IMR-90 (cell line): ENCODE measurements at regions not wholly inside any gene's neighbourhood (a gene's known extent, or its start where the extent isn't known, plus 50 kb on each side); places are given as distances from the start of the nearest gene placed in this dataset.

Source experiments
- ATAC-seq: fragments of 200-7000 bp; cut with Tn5 transposase; 2 replicates; pipeline ENCODE4 v1.9.1; 2020; ENCODE audit warnings: low read depth, mild to moderate bottlenecking, moderate library complexity
- BruUV-seq: library from RNA; stranded (reverse); fragments of 400-500 nt; replicated peaks from 2 replicates; lab custom pipeline; 2021; lab: Mats Ljungman, UMichigan
- CTCF ChIA-PET: fragments of 300-600 bp; formaldehyde crosslinking; extraction: SDS; loops from one replicate; lab custom pipeline; 2021; ENCODE audit warnings: antibody characterized with exemption; lab: Yijun Ruan, JAX
- POLR2A ChIA-PET: fragments of 300-600 bp; sonication (Branson Sonifier 250); formaldehyde crosslinking; loops from one replicate; lab custom pipeline; 2022; ENCODE audit warnings: antibody characterized with exemption; ENCODE audit not compliant: unreplicated experiment; lab: Charles Lee
- DNase-seq: peaks from one replicate; pipeline ENCODE4 v3.0.0; 2013
- H2AFZ ChIP-seq: replicated peaks from 2 replicates; pipeline ENCODE3; 2013; ENCODE audit warnings: low read length, mild to moderate bottlenecking; ENCODE audit not compliant: poor library complexity
- H2AK5ac ChIP-seq: 2 replicates; pipeline ENCODE4 v1.6.1; 2013; ENCODE audit warnings: low read depth, low read length, inconsistent platforms
- H2AK9ac ChIP-seq: replicated peaks from 2 replicates; pipeline ENCODE3; 2013; ENCODE audit warnings: mild to moderate bottlenecking, low read depth, low read length, moderate library complexity; ENCODE audit not compliant: poor library complexity
- H2BK120ac ChIP-seq: 2 replicates; pipeline ENCODE4 v1.6.1; 2013; ENCODE audit warnings: low read depth, low read length, inconsistent platforms
- H2BK15ac ChIP-seq: 3 replicates; pipeline ENCODE4 v1.6.1; 2013; ENCODE audit warnings: low read depth, low read length, inconsistent platforms
- H2BK20ac ChIP-seq: 2 replicates; pipeline ENCODE4 v1.6.1; 2013; ENCODE audit warnings: low read depth, mild to moderate bottlenecking, inconsistent platforms, low read length, moderate library complexity
- H2BK5ac ChIP-seq: 2 replicates; pipeline ENCODE4 v1.6.1; 2013; ENCODE audit warnings: mild to moderate bottlenecking, low read depth, low read length, inconsistent platforms; ENCODE audit not compliant: poor library complexity, severe bottlenecking
- H3K14ac ChIP-seq: replicated peaks from 2 replicates; pipeline ENCODE4 v1.6.1; 2013; ENCODE audit warnings: low read depth, low read length, inconsistent platforms
- H3K18ac ChIP-seq: 2 replicates; pipeline ENCODE4 v1.6.1; 2013; ENCODE audit warnings: low read depth, low read length, control low read depth
- H3K23ac ChIP-seq: 2 replicates; pipeline ENCODE4 v1.6.1; 2013; ENCODE audit warnings: low read depth, low read length, inconsistent platforms
- H3K27ac ChIP-seq: 2 replicates; pipeline ENCODE4 v1.5.1; 2013; ENCODE audit warnings: mild to moderate bottlenecking, control low read depth, low read length; ENCODE audit not compliant: insufficient read depth
- H3K27me3 ChIP-seq: 2 replicates; pipeline ENCODE4 v1.6.1; 2013; ENCODE audit warnings: low read length; ENCODE audit not compliant: control insufficient read depth, insufficient read depth
- H3K36me3 ChIP-seq: 2 replicates; pipeline ENCODE4 v1.6.1; 2013; ENCODE audit warnings: low read length, mixed read lengths; ENCODE audit not compliant: control insufficient read depth, insufficient read depth
- H3K4ac ChIP-seq: 2 replicates; pipeline ENCODE4 v1.6.1; 2013; ENCODE audit warnings: low read depth, low read length, inconsistent platforms
- H3K4me1 ChIP-seq: 2 replicates; pipeline ENCODE4 v1.6.1; 2013; ENCODE audit warnings: low read length, mixed read lengths; ENCODE audit not compliant: control insufficient read depth, insufficient read depth
- H3K4me2 ChIP-seq: 2 replicates; pipeline ENCODE4 v1.6.1; 2013; ENCODE audit warnings: low read depth, mild to moderate bottlenecking, control low read depth, low read length, moderate library complexity
- H3K4me3 ChIP-seq: 2 replicates; pipeline ENCODE4 v1.5.1; 2013; ENCODE audit warnings: low read depth, mild to moderate bottlenecking, control low read depth, low read length, moderate library complexity; ENCODE audit not compliant: insufficient read depth
- H3K56ac ChIP-seq: 2 replicates; pipeline ENCODE4 v1.6.1; 2013; ENCODE audit warnings: low read length, inconsistent platforms; ENCODE audit not compliant: insufficient read depth; ENCODE audit errors: extremely low read depth
- H3K79me1 ChIP-seq, 2 experiments: 2 replicates each; pipeline ENCODE4 v1.6.1; 2013; ENCODE audit warnings: low read length in 2 of 2, inconsistent platforms in 1 of 2, low read depth in 1 of 2
- H3K9ac ChIP-seq: 2 replicates; pipeline ENCODE4 v1.6.1; 2013; ENCODE audit warnings: low read depth, low read length, control low read depth
- H3K9me1 ChIP-seq: 2 replicates; pipeline ENCODE4 v1.6.1; 2013; ENCODE audit warnings: low read length, inconsistent platforms; ENCODE audit not compliant: insufficient read depth
- H3K9me3 ChIP-seq: 2 replicates; pipeline ENCODE4 v1.6.1; 2013; ENCODE audit warnings: low read length; ENCODE audit not compliant: control insufficient read depth, insufficient read depth
- H4K20me1 ChIP-seq: 2 replicates; pipeline ENCODE4 v1.6.1; 2013; ENCODE audit warnings: low read length, inconsistent platforms; ENCODE audit not compliant: insufficient read depth
- H4K5ac ChIP-seq: 2 replicates; pipeline ENCODE4 v1.6.1; 2013; ENCODE audit warnings: mild to moderate bottlenecking, low read depth, low read length, control low read depth
- H4K8ac ChIP-seq, 2 experiments: 2 replicates each; pipeline ENCODE4 v1.6.1; 2013; ENCODE audit warnings: low read depth in 2 of 2, low read length in 2 of 2, control low read depth in 1 of 2, inconsistent platforms in 1 of 2
- H4K91ac ChIP-seq: 2 replicates; pipeline ENCODE4 v1.6.1; 2013; ENCODE audit warnings: low read depth, low read length, inconsistent platforms; ENCODE audit not compliant: insufficient read depth
- BHLHE40 ChIP-seq: fragments of 150-350 bp; IDR thresholded peaks from 2 replicates; pipeline ENCODE4 v1.6.1; 2016; ENCODE audit warnings: mild to moderate bottlenecking, low read depth, low read length
- CEBPB ChIP-seq: IDR thresholded peaks from 2 replicates; pipeline ENCODE4 v1.6.1; 2012; ENCODE audit warnings: low read depth, low read length, improper control_type of control experiment
- CHD1 ChIP-seq: IDR thresholded peaks from 2 replicates; pipeline ENCODE4 v1.6.1; 2012; ENCODE audit warnings: low read depth, low read length, improper control_type of control experiment
- FOS ChIP-seq: fragments of 150-350 bp; IDR thresholded peaks from 2 replicates; pipeline ENCODE4 v1.6.1; 2016; ENCODE audit warnings: low read depth, low read length
- MAFK ChIP-seq: IDR thresholded peaks from 2 replicates; pipeline ENCODE4 v1.6.1; 2012; ENCODE audit warnings: low read depth, low read length, improper control_type of control experiment
- MAZ ChIP-seq: IDR thresholded peaks from 2 replicates; pipeline ENCODE4 v1.6.1; 2012; ENCODE audit warnings: low read depth, mild to moderate bottlenecking, low read length, improper control_type of control experiment, moderate library complexity, borderline replicate concordance
- MXI1 ChIP-seq: IDR thresholded peaks from 2 replicates; pipeline ENCODE4 v1.6.1; 2012; ENCODE audit warnings: low read depth, mild to moderate bottlenecking, low read length, moderate library complexity, borderline replicate concordance
- NFE2L2 ChIP-seq: fragments of 150-350 bp; IDR thresholded peaks from 2 replicates; pipeline ENCODE4 v1.6.1; 2016; ENCODE audit warnings: low read depth, mild to moderate bottlenecking, low read length
- POLR2A ChIP-seq: IDR thresholded peaks from 2 replicates; pipeline ENCODE4 v1.6.1; 2012; ENCODE audit warnings: mild to moderate bottlenecking, low read depth, low read length
- RAD21 ChIP-seq: IDR thresholded peaks from 2 replicates; pipeline ENCODE4 v1.6.1; 2012; ENCODE audit warnings: low read length, improper control_type of control experiment
- RCOR1 ChIP-seq: IDR thresholded peaks from 2 replicates; pipeline ENCODE4 v1.6.1; 2012; ENCODE audit warnings: mild to moderate bottlenecking, low read length, improper control_type of control experiment; ENCODE audit not compliant: insufficient replicate concordance
- RFX5 ChIP-seq: IDR thresholded peaks from 2 replicates; pipeline ENCODE4 v1.8.0; 2012; ENCODE audit warnings: low read depth, mild to moderate bottlenecking, low read length, moderate library complexity
- SMC3 ChIP-seq: fragments of 150-350 bp; IDR thresholded peaks from 2 replicates; pipeline ENCODE4 v1.6.1; 2016; ENCODE audit warnings: low read depth, mild to moderate bottlenecking, antibody characterized with exemption, low read length, moderate library complexity
- WGBS, 2 experiments: methylation state at CpG; one replicate each; pipeline versions ENCODE4 v1.1.5 to v1.1.7; 2013; ENCODE audit warnings: missing lambda C conversion rate in 2 of 2; ENCODE audit not compliant: insufficient read length in 1 of 2; ENCODE audit errors: extremely low coverage in 2 of 2; 5-methylcytosine and 5-hydroxymethylcytosine counted together
- dilution Hi-C: fragments of 300-500 bp; cut with HindIII; formaldehyde crosslinking; loops from one replicate; pipeline ENCODE4 v1.14.3; 2018; ENCODE audit warnings: low sequenced_read_pairs; ENCODE audit not compliant: unreplicated experiment
- in situ Hi-C: fragments of 300-500 bp; cut with MboI; formaldehyde crosslinking; loops from 3 replicates; pipeline ENCODE4 v1.14.3; 2019; ENCODE audit warnings: low sequenced_read_pairs, inconsistent platforms, mixed read lengths
- intact Hi-C: fragments of 100-400 bp; cut with micrococcal nuclease; formaldehyde crosslinking; loops from 2 replicates; pipeline ENCODE4 v1.10.0; 2022
- TF ChIP-seq, protein P1 (sequence below): fragments of 150-350 bp; IDR thresholded peaks from 2 replicates; pipeline ENCODE4 v1.6.1; 2017; ENCODE audit warnings: mild to moderate bottlenecking, antibody characterized with exemption, low read length, low read depth
- TF ChIP-seq, protein P2 (sequence below): conservative IDR thresholded peaks from 2 replicates; pipeline ENCODE4 v1.5.1; 2012; ENCODE audit warnings: mild to moderate bottlenecking, low read depth, low read length, improper control_type of control experiment
- TF ChIP-seq, protein P3 (sequence below): fragments of 150-350 bp; IDR thresholded peaks from 2 replicates; pipeline ENCODE4 v1.6.1; 2016; ENCODE audit warnings: low read depth, mild to moderate bottlenecking, low read length, moderate library complexity, borderline replicate concordance

DNA sequence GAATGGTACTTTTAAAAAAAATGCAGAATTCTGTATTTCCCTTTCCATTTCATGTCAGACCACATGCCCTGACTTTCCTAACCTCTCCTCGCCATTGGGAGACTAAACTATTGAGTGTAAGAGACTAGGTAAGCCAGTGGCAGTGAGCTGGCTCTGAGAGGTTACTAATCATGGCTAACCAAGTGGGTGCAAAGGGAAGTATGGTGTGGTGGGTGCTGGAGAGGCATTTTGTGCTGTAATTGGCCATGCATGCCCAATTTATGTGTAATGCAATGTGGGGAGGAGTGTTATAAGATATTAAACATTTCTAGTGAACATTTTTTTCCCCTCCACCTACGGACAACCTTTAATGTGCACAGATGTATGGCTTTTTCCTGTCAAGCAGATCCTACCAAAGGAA is 190.1 kb downstream of the LMO4 start:
- Histone ChIP-seq H3K79me1 (no peaks in the 10 kb centered on the region), H2BK20ac (no peak overlapping the region), H3K56ac (no peak overlapping the region), H3K4me2 (no peak overlapping the region), H2BK15ac (no peak overlapping the region), H3K9me3 (no peaks in the 10 kb centered on the region), H2AFZ (no peak overlapping the region), H4K91ac (no peak overlapping the region), H3K27me3 (no peaks in the 10 kb centered on the region; the same call in 1 of the 2 replicates), H4K5ac (no peak overlapping the region), H3K4me3 (no peak overlapping the region), H4K20me1 (no peaks in the 10 kb centered on the region), H3K9me1 (no peaks in the 10 kb centered on the region; the same call in 1 of the 2 replicates), H3K14ac (no peak overlapping the region), H2BK5ac (no peak overlapping the region), H3K18ac (no peak overlapping the region), H3K4ac (no peak overlapping the region), H4K8ac (no peak overlapping the region), H3K36me3 (no peaks in the 10 kb centered on the region), H2AK5ac (no peak overlapping the region), H3K23ac (no peak overlapping the region), H2BK120ac (no peak overlapping the region), H3K9ac (no peak overlapping the region), H3K27ac (no peak overlapping the region), H2AK9ac (no peak overlapping the region), H3K4me1 (peaks cover 8% of the 10 kb centered on the region)
- CTCF ChIA-PET, result no interaction called here
- no CpG with 5 or more reads among the region's 2 CpGs for WGBS, 2 experiments
- ATAC-seq (no peak), DNase-seq (no peak)
- POLR2A ChIA-PET, result no interaction called here
- TF ChIP-seq BHLHE40 (no peak), NFE2L2 (no peak), RFX5 (no peak), MAFK (no peak), FOS (no peak), MAZ (no peak), RAD21 (no peak), POLR2A (no peak), SMC3 (no peak), CEBPB (no peak), CHD1 (no peak), MXI1 (no peak), RCOR1 (no peak)
- TF ChIP-seq, protein P1, sequence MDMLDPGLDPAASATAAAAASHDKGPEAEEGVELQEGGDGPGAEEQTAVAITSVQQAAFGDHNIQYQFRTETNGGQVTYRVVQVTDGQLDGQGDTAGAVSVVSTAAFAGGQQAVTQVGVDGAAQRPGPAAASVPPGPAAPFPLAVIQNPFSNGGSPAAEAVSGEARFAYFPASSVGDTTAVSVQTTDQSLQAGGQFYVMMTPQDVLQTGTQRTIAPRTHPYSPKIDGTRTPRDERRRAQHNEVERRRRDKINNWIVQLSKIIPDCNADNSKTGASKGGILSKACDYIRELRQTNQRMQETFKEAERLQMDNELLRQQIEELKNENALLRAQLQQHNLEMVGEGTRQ, result no peak
- TF ChIP-seq, protein P2, sequence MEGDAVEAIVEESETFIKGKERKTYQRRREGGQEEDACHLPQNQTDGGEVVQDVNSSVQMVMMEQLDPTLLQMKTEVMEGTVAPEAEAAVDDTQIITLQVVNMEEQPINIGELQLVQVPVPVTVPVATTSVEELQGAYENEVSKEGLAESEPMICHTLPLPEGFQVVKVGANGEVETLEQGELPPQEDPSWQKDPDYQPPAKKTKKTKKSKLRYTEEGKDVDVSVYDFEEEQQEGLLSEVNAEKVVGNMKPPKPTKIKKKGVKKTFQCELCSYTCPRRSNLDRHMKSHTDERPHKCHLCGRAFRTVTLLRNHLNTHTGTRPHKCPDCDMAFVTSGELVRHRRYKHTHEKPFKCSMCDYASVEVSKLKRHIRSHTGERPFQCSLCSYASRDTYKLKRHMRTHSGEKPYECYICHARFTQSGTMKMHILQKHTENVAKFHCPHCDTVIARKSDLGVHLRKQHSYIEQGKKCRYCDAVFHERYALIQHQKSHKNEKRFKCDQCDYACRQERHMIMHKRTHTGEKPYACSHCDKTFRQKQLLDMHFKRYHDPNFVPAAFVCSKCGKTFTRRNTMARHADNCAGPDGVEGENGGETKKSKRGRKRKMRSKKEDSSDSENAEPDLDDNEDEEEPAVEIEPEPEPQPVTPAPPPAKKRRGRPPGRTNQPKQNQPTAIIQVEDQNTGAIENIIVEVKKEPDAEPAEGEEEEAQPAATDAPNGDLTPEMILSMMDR, result no peak
- TF ChIP-seq, protein P3, sequence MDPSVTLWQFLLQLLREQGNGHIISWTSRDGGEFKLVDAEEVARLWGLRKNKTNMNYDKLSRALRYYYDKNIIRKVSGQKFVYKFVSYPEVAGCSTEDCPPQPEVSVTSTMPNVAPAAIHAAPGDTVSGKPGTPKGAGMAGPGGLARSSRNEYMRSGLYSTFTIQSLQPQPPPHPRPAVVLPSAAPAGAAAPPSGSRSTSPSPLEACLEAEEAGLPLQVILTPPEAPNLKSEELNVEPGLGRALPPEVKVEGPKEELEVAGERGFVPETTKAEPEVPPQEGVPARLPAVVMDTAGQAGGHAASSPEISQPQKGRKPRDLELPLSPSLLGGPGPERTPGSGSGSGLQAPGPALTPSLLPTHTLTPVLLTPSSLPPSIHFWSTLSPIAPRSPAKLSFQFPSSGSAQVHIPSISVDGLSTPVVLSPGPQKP, result no peak
- no TSS peak for BruUV-seq
- intact Hi-C loops, result loop anchor here (10.0 kb wide), 1 partner anchor 436 kb away; no protein-coding TSS in a partner anchor
- in situ Hi-C loops, result no loop called here
- dilution Hi-C loops, result no loop called here
